ENCODE measurements at regions not wholly inside any gene's neighbourhood (a gene's known extent, or its start where the extent isn't known, plus 50 kb on each side); places are given as distances from the start of the nearest gene placed in this dataset.

GRCh38 chr10:43899224-43899959 is 250.7 kb upstream of the ZNF32 start:
- TF ChIP-seq, protein P1, sequence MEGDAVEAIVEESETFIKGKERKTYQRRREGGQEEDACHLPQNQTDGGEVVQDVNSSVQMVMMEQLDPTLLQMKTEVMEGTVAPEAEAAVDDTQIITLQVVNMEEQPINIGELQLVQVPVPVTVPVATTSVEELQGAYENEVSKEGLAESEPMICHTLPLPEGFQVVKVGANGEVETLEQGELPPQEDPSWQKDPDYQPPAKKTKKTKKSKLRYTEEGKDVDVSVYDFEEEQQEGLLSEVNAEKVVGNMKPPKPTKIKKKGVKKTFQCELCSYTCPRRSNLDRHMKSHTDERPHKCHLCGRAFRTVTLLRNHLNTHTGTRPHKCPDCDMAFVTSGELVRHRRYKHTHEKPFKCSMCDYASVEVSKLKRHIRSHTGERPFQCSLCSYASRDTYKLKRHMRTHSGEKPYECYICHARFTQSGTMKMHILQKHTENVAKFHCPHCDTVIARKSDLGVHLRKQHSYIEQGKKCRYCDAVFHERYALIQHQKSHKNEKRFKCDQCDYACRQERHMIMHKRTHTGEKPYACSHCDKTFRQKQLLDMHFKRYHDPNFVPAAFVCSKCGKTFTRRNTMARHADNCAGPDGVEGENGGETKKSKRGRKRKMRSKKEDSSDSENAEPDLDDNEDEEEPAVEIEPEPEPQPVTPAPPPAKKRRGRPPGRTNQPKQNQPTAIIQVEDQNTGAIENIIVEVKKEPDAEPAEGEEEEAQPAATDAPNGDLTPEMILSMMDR (IDR thresholded peaks at IDR 0.05; ENCODE audit: low read length), result no peak
- no peak for TF ChIP-seq EZH2 (optimal IDR thresholded peaks at IDR 0.05; ENCODE audit: low read depth, low read length)
- TF ChIP-seq EZH2phosphoT487 (IDR thresholded peaks at IDR 0.05; ENCODE audit: low read length), result no peak
